ENCODE measurements at regions not wholly inside any gene's neighbourhood (a gene's known extent, or its start where the extent isn't known, plus 50 kb on each side); places are given as distances from the start of the nearest gene placed in this dataset.

DNA sequence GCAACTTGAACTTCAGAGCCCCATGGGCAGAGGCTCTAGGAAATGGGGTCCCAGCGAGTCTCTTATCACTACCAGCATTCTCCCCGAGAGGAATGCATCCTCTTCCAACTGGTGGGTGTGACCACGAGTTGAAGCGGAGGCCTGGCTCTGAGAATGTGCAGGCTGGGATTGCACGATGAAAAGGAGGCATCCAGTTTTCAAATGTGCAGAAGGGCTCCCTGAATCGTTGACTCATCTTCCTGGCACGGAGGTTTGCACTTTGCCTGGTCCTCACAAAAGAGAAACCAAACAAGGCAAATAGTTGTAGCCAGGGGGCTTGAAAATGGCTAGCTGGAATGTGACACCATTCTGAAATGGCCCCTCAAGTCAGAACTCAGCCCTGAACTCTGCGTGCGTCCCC, 216.7 kb downstream of the GLI2 start:
- no peaks in the 10 kb centered on the region for H3K36me3 ChIP-seq (ENCODE audit: control insufficient read depth, insufficient read depth, low read length)
- H3K4me3 ChIP-seq (ENCODE audit: low read depth, low read length) = no peak overlapping the region
- DNase-seq (ENCODE audit: low read depth) = no peak
- H3K27me3 ChIP-seq (ENCODE audit: control insufficient read depth, insufficient read depth, low read length) = no peaks in the 10 kb centered on the region
- TF ChIP-seq, protein P1, sequence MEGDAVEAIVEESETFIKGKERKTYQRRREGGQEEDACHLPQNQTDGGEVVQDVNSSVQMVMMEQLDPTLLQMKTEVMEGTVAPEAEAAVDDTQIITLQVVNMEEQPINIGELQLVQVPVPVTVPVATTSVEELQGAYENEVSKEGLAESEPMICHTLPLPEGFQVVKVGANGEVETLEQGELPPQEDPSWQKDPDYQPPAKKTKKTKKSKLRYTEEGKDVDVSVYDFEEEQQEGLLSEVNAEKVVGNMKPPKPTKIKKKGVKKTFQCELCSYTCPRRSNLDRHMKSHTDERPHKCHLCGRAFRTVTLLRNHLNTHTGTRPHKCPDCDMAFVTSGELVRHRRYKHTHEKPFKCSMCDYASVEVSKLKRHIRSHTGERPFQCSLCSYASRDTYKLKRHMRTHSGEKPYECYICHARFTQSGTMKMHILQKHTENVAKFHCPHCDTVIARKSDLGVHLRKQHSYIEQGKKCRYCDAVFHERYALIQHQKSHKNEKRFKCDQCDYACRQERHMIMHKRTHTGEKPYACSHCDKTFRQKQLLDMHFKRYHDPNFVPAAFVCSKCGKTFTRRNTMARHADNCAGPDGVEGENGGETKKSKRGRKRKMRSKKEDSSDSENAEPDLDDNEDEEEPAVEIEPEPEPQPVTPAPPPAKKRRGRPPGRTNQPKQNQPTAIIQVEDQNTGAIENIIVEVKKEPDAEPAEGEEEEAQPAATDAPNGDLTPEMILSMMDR (IDR thresholded peaks at IDR 0.05; ENCODE audit: insufficient read depth, low read length, poor library complexity, severe bottlenecking) = no peak

DNA sequence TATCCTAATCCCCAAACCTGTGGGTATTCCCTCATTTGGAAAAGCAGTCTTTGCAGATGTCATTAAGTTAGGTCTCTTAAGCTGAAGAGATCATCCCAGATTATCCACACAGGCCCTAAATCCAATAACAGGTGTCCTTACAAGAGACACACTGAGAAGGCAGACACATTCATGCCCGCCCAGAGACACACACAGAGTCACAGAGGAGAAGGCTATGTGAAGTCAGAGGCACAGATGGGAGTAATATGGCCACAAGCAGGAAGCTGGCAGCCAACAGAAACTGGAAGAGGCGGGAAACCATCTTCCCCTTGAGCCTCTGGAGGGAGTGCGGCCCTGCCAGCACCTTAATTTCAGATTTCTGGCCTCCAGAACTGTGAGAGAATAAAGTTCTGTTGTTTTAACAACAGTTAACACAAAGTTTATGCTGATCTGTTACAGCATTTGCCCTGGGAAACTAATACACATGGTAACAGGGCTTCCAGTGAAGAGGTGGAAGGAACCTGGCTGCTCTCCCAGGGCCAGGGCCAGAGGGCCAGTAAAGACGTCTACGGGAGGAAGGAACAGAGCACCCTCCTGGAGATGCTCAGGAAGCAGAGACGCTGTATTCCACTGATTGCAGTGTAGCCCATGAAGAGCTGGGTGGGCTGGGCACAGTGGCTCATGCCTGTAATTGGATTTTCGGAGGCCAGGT, 217.5 kb downstream of the GLI2 start:
- TF ChIP-seq, protein P1 (IDR thresholded peaks at IDR 0.05; ENCODE audit: insufficient read depth, low read length, poor library complexity, severe bottlenecking) = no peak
- Histone ChIP-seq H3K27me3 (ENCODE audit: control insufficient read depth, insufficient read depth, low read length) (no peaks in the 10 kb centered on the region), H3K4me3 (ENCODE audit: low read depth, low read length) (no peak overlapping the region), H3K36me3 (ENCODE audit: control insufficient read depth, insufficient read depth, low read length) (no peaks in the 10 kb centered on the region)
- DNase-seq (ENCODE audit: low read depth) = no peak

DNA sequence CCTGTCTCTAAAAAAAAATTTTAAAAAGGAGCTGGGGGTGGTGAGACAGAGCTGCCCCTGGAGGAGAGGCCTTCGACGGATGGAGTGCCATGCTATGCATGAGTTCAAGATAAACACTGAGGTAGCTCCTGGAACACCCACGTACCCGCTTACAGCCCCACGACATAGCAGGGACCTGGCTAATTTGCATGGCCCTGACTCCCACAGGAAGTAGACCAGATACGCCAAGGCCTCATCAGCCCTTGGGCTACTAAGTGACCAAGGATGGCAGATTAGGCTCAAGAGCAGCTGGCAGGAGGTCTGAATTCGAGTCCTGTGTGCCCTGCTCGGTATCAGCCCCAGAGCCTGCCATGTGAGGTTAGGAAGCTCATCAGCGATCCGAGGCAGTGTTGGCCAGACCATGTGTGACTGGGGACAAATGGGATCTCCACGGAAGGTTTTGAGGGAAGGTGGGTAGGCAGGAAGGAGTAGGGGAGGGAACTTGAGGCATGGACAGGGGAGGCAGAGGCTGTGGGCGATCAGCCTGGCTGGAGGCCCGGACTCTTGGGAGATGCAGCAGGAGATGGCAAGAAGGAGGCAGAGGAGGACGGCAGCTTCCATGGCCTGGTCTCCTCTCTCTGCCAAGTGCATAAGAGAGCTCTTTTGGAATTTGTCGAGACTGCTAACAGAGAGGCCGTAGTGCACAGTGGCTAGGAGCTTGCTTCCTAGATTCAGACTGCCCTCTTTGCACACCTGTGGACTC, 218.3 kb downstream of the GLI2 start:
- no peaks in the 10 kb centered on the region for H3K36me3 ChIP-seq (ENCODE audit: control insufficient read depth, insufficient read depth, low read length)
- H3K27me3 ChIP-seq (ENCODE audit: control insufficient read depth, insufficient read depth, low read length) = no peaks in the 10 kb centered on the region
- H3K4me3 ChIP-seq (ENCODE audit: low read depth, low read length) = no peak overlapping the region
- TF ChIP-seq, protein P1 (IDR thresholded peaks at IDR 0.05; ENCODE audit: insufficient read depth, low read length, poor library complexity, severe bottlenecking) = no peak
- DNase-seq (ENCODE audit: low read depth) = no peak

DNA sequence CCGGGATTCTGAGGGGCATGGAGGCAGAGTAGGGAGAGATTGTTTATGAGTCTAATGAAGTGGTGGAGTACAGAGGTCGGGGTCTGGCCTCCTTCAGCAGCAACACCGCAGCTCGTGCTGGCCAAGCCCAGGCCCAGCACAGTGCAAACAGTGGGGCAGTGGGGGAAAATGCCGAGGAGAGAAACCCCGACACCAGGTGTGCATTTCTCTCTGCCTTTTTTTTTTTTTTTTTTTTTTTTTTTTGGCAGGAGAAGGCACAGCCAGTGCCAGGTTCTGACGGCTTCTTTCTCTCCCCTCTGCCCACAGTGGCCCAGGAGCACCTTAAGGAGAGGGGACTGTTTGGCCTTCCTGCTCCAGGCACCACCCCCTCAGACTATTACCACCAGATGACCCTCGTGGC, 219.3 kb downstream of the GLI2 start:
- DNase-seq (ENCODE audit: low read depth) = no peak
- no peak overlapping the region for H3K4me3 ChIP-seq (ENCODE audit: low read depth, low read length)
- H3K36me3 ChIP-seq (ENCODE audit: control insufficient read depth, insufficient read depth, low read length) = no peaks in the 10 kb centered on the region
- TF ChIP-seq, protein P1 (IDR thresholded peaks at IDR 0.05; ENCODE audit: insufficient read depth, low read length, poor library complexity, severe bottlenecking) = no peak
- no peaks in the 10 kb centered on the region for H3K27me3 ChIP-seq (ENCODE audit: control insufficient read depth, insufficient read depth, low read length)

DNA sequence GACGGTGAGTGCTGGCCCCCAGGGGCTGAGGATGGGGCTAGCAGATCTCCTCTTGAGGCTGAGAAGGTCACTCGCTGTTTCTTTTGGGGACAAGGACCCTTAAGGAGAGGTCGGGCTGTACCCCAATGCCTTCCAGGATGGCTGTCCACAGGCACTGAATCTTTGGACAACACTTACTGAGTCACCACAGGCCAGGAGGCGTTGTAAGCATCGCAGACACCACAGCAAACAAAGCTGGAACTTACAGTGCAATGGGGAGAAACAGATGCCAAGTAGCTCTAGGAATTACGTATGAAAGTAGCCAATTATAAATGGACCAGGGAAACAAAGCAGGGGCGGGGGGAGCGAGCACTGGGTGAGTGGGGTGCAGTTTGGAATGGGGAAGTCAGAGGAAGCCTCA, 219.8 kb downstream of the GLI2 start:
- H3K36me3 ChIP-seq (ENCODE audit: control insufficient read depth, insufficient read depth, low read length) = no peaks in the 10 kb centered on the region
- TF ChIP-seq, protein P1 (IDR thresholded peaks at IDR 0.05; ENCODE audit: insufficient read depth, low read length, poor library complexity, severe bottlenecking) = no peak
- no peak overlapping the region for H3K4me3 ChIP-seq (ENCODE audit: low read depth, low read length)
- no peak for DNase-seq (ENCODE audit: low read depth)
- H3K27me3 ChIP-seq (ENCODE audit: control insufficient read depth, insufficient read depth, low read length) = no peaks in the 10 kb centered on the region

Data from kidney epithelial cell (primary cell).